ENCODE measurements at regions not wholly inside any gene's neighbourhood (a gene's known extent, or its start where the extent isn't known, plus 50 kb on each side); places are given as distances from the start of the nearest gene placed in this dataset.
A peak's percentile ranks its signal among the peaks of the same experiment; 100 is the strongest.

DNA sequence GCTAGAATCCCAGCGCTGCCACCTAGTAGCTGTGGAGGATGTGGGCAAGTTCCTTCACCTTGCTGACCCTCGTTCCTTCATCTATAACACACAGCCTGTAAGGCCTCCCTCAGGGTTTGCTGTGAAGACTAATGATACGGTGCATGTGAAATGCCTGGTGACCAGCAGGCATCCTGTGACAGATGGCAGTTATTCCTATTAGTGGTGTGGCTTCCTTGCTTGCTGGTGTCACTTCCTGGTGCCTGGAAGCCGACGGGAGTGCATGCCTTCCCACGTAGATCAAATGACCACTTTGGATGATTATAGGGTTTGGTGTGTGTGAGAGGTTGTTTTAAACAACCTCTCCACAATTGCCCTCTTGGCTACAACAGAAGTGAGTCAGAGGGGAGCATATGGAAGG is 894.9 kb downstream of the VRK1 start:
- no peak overlapping the region for H3K4me2 ChIP-seq (ENCODE audit: low read length)
- no peak overlapping the region for H3K9ac ChIP-seq
- no peaks in the 10 kb centered on the region for H3K79me2 ChIP-seq
- H3K27me3 ChIP-seq (ENCODE audit: control insufficient read depth, insufficient read depth, low read length), result no peaks in the 10 kb centered on the region
- H3K36me3 ChIP-seq (ENCODE audit: control insufficient read depth, insufficient read depth, low read length), result no peaks in the 10 kb centered on the region
- H2AFZ ChIP-seq, result peak overlapping the region; percentile 28
- H3K9me3 ChIP-seq (ENCODE audit: control insufficient read depth, low read length), result no peaks in the 10 kb centered on the region
- no peak overlapping the region for H3K4me3 ChIP-seq (ENCODE audit: low read depth, low read length)
- TF ChIP-seq, protein P1, sequence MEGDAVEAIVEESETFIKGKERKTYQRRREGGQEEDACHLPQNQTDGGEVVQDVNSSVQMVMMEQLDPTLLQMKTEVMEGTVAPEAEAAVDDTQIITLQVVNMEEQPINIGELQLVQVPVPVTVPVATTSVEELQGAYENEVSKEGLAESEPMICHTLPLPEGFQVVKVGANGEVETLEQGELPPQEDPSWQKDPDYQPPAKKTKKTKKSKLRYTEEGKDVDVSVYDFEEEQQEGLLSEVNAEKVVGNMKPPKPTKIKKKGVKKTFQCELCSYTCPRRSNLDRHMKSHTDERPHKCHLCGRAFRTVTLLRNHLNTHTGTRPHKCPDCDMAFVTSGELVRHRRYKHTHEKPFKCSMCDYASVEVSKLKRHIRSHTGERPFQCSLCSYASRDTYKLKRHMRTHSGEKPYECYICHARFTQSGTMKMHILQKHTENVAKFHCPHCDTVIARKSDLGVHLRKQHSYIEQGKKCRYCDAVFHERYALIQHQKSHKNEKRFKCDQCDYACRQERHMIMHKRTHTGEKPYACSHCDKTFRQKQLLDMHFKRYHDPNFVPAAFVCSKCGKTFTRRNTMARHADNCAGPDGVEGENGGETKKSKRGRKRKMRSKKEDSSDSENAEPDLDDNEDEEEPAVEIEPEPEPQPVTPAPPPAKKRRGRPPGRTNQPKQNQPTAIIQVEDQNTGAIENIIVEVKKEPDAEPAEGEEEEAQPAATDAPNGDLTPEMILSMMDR (IDR thresholded peaks at IDR 0.05), result no peak
- H3K4me1 ChIP-seq, result peaks cover 31% of the 10 kb centered on the region
- no peak overlapping the region for H3K27ac ChIP-seq

DNA sequence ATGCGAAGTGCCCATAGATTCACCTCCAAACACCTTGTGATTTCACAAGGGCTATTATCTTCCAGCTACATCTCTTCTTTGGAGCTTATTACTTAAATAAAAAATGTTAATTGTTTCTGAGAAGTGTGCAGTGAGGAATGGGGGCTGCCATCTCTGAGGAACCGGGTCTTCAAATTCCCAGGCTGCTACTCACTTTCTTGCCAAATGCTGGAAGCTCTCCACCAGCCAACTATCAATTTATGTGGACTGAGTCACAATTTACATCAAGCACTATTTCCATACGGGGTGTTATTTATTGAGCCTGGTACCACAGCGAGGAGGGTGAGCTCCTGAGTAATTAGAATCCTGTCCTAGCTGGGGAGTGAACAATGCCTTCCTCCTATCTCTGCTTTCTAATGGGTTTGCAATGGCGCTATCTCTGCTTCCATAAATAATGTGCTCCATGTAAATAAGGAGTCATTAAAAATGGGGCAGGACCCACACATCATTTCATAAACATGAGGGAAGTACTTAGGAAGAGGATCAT is 898.3 kb downstream of the VRK1 start:
- H3K36me3 ChIP-seq (ENCODE audit: control insufficient read depth, insufficient read depth, low read length), result no peaks in the 10 kb centered on the region
- no peaks in the 10 kb centered on the region for H3K27me3 ChIP-seq (ENCODE audit: control insufficient read depth, insufficient read depth, low read length)
- no peak overlapping the region for H3K27ac ChIP-seq
- no peak overlapping the region for H3K4me2 ChIP-seq (ENCODE audit: low read length)
- H3K79me2 ChIP-seq, result no peaks in the 10 kb centered on the region
- TF ChIP-seq, protein P1 (IDR thresholded peaks at IDR 0.05), result no peak
- H3K4me1 ChIP-seq, result peaks cover 14% of the 10 kb centered on the region
- H2AFZ ChIP-seq, result no peak overlapping the region
- no peak overlapping the region for H3K9ac ChIP-seq
- no peaks in the 10 kb centered on the region for H3K9me3 ChIP-seq (ENCODE audit: control insufficient read depth, low read length)
- no peak overlapping the region for H3K4me3 ChIP-seq (ENCODE audit: low read depth, low read length)

DNA sequence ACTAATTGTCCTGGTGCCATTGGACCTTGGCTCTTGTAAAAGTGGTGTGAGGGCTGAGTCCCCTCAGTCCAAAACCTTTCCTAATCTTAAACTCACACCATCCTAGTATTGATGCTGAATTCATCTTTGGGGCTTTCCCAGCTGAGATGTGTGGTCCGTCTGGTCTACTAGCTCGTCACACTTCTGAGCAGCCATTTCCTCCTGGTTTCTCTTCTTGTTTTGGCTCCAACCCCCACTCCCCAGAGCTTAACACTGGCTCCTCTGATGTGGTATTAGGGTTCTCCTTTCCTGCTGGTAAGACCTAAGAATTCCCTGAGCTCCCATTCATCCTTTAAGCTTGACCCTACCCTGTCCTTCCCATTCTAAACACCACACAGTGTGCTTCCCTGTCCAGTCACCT is 900.6 kb downstream of the VRK1 start:
- TF ChIP-seq, protein P1 (IDR thresholded peaks at IDR 0.05), result no peak
- no peaks in the 10 kb centered on the region for H3K9me3 ChIP-seq (ENCODE audit: control insufficient read depth, low read length)
- H3K79me2 ChIP-seq, result no peaks in the 10 kb centered on the region
- H3K27me3 ChIP-seq (ENCODE audit: control insufficient read depth, insufficient read depth, low read length), result no peaks in the 10 kb centered on the region
- H3K4me3 ChIP-seq (ENCODE audit: low read depth, low read length), result no peak overlapping the region
- H3K27ac ChIP-seq, result no peak overlapping the region
- H3K9ac ChIP-seq, result no peak overlapping the region
- peaks cover 14% of the 10 kb centered on the region for H3K4me1 ChIP-seq
- no peak overlapping the region for H2AFZ ChIP-seq
- no peak overlapping the region for H3K4me2 ChIP-seq (ENCODE audit: low read length)
- H3K36me3 ChIP-seq (ENCODE audit: control insufficient read depth, insufficient read depth, low read length), result no peaks in the 10 kb centered on the region

DNA sequence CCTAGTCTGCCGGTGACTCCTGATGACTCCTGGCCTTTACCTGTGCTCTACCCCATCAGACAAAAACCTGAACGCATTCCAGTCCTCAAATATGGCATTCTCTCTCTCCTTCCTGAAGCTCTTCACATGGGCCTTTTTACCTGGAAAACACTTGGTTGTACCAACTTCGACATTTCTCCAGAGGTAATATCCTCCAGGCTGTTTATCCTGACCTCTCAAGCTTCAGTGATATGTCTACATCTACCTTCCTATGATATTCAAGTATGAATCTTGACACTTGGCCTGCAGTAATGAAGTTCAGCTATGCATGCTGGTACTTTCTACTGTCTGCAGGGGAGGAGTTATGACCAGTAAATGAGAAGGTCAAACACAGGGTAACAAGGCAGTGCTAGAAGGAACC is 901.8 kb downstream of the VRK1 start:
- no peaks in the 10 kb centered on the region for H3K27me3 ChIP-seq (ENCODE audit: control insufficient read depth, insufficient read depth, low read length)
- TF ChIP-seq, protein P1 (IDR thresholded peaks at IDR 0.05), result no peak
- H3K79me2 ChIP-seq, result no peaks in the 10 kb centered on the region
- no peaks in the 10 kb centered on the region for H3K9me3 ChIP-seq (ENCODE audit: control insufficient read depth, low read length)
- no peak overlapping the region for H3K27ac ChIP-seq
- H3K4me3 ChIP-seq (ENCODE audit: low read depth, low read length), result no peak overlapping the region
- H3K4me1 ChIP-seq, result peaks cover 20% of the 10 kb centered on the region
- H3K4me2 ChIP-seq (ENCODE audit: low read length), result no peak overlapping the region
- peak overlapping the region; percentile 45 for H2AFZ ChIP-seq
- no peaks in the 10 kb centered on the region for H3K36me3 ChIP-seq (ENCODE audit: control insufficient read depth, insufficient read depth, low read length)
- H3K9ac ChIP-seq, result no peak overlapping the region

DNA sequence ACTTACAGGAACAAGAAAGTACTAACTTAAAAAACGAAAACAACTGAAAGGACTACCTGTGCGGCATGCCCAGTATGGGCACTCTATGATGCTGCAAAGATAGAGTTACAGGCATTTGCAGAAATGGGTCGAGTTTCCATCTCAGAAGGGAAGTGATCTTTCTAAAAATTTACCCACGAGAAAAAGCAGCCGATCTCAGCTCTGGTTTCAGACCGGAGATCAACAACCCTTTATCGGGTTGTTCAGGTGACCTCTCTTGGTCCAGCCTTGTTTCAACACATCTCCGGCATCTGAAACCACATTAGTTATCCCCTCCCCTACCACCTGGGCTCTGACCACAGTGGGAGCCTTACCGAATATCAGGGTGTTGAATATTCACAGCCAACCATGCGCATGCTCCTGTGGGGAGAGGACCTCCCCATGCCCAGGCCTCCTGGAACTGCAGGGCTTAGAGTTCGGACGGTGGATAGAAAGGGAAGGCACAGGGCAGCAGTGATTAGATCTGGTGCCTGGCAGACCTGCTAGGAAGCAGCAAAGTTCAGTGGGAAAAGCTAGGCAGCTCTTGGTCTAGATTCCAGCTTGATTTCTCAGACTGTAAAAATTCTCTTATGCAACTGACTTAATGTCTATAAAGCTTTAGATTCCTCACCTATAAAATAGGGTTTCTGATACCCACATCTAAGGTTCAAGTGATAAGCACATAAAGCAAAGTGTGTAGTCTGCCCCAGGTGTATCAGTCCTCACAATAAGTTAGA is 906.0 kb downstream of the VRK1 start:
- no peaks in the 10 kb centered on the region for H3K79me2 ChIP-seq
- no peak overlapping the region for H3K9ac ChIP-seq

More for the DNA sequence above, 906.0 kb downstream of the VRK1 start:
- Histone ChIP-seq H3K9me3 (ENCODE audit: control insufficient read depth, low read length) (no peaks in the 10 kb centered on the region), H3K36me3 (ENCODE audit: control insufficient read depth, insufficient read depth, low read length) (no peaks in the 10 kb centered on the region), H3K4me3 (ENCODE audit: low read depth, low read length) (no peak overlapping the region), H3K4me1 (peaks cover 27% of the 10 kb centered on the region), H2AFZ (peak overlapping the region; percentile 78), H3K27ac (peak overlapping the region; percentile 76), H3K4me2 (ENCODE audit: low read length) (no peak overlapping the region), H3K27me3 (ENCODE audit: control insufficient read depth, insufficient read depth, low read length) (no peaks in the 10 kb centered on the region)
- TF ChIP-seq, protein P1 (IDR thresholded peaks at IDR 0.05), result no peak
